IPS-18a (cell line): ENCODE measurements at regions not wholly inside any gene's neighbourhood (a gene's known extent, or its start where the extent isn't known, plus 50 kb on each side); places are given as distances from the start of the nearest gene placed in this dataset.

Source experiments
- H3K27ac ChIP-seq: one replicate; pipeline ENCODE4 v1.5.1; 2013; ENCODE audit warnings: low read length
- H3K27me3 ChIP-seq: one replicate; pipeline ENCODE4 v1.6.1; 2013; ENCODE audit warnings: mild to moderate bottlenecking, low read length; ENCODE audit not compliant: control insufficient read depth, insufficient read depth
- H3K36me3 ChIP-seq: one replicate; pipeline ENCODE4 v1.6.1; 2013; ENCODE audit warnings: low read depth, low read length; ENCODE audit not compliant: control insufficient read depth
- H3K4me1 ChIP-seq: one replicate; pipeline ENCODE4 v1.6.1; 2013; ENCODE audit warnings: low read depth, low read length; ENCODE audit not compliant: control insufficient read depth
- H3K4me3 ChIP-seq: one replicate; pipeline ENCODE4 v1.5.1; 2013; ENCODE audit warnings: low read length
- H3K9ac ChIP-seq: one replicate; pipeline ENCODE4 v1.6.1; 2013; ENCODE audit warnings: mild to moderate bottlenecking, low read length, moderate library complexity
- H3K9me3 ChIP-seq: one replicate; pipeline ENCODE4 v1.6.1; 2013; ENCODE audit warnings: low read depth, low read length; ENCODE audit not compliant: control insufficient read depth

GRCh38 chr11:134687548-134687947 is 275.5 kb upstream of the B3GAT1 start:
- H3K9ac ChIP-seq = no peak overlapping the region
- H3K27ac ChIP-seq = no peak overlapping the region
- no peaks in the 10 kb centered on the region for H3K36me3 ChIP-seq
- H3K4me1 ChIP-seq = peaks cover 8% of the 10 kb centered on the region
- no peaks in the 10 kb centered on the region for H3K9me3 ChIP-seq
- H3K4me3 ChIP-seq = no peak overlapping the region
- H3K27me3 ChIP-seq = no peaks in the 10 kb centered on the region

GRCh38 chr11:134686460-134687061 is 274.5 kb upstream of the B3GAT1 start:
- Histone ChIP-seq H3K27ac (no peak overlapping the region), H3K4me3 (no peak overlapping the region), H3K9ac (no peak overlapping the region), H3K4me1 (peaks cover 8% of the 10 kb centered on the region), H3K27me3 (no peaks in the 10 kb centered on the region), H3K36me3 (no peaks in the 10 kb centered on the region), H3K9me3 (no peaks in the 10 kb centered on the region)

GRCh38 chr11:134685793-134686380 is 273.8 kb upstream of the B3GAT1 start:
- no peaks in the 10 kb centered on the region for H3K27me3 ChIP-seq
- H3K9me3 ChIP-seq = no peaks in the 10 kb centered on the region
- H3K27ac ChIP-seq = no peak overlapping the region
- no peak overlapping the region for H3K4me3 ChIP-seq
- no peaks in the 10 kb centered on the region for H3K36me3 ChIP-seq
- peaks cover 8% of the 10 kb centered on the region for H3K4me1 ChIP-seq
- no peak overlapping the region for H3K9ac ChIP-seq

GRCh38 chr11:134684576-134684975 is 272.5 kb upstream of the B3GAT1 start:
- no peak overlapping the region for H3K9ac ChIP-seq
- H3K36me3 ChIP-seq = no peaks in the 10 kb centered on the region
- H3K4me3 ChIP-seq = no peak overlapping the region
- no peaks in the 10 kb centered on the region for H3K27me3 ChIP-seq
- H3K27ac ChIP-seq = no peak overlapping the region
- H3K9me3 ChIP-seq = no peaks in the 10 kb centered on the region
- peaks cover 8% of the 10 kb centered on the region for H3K4me1 ChIP-seq

GRCh38 chr11:134683860-134684259 is 271.8 kb upstream of the B3GAT1 start:
- Histone ChIP-seq H3K4me3 (no peak overlapping the region), H3K4me1 (peaks cover 8% of the 10 kb centered on the region), H3K9ac (no peak overlapping the region), H3K36me3 (no peaks in the 10 kb centered on the region), H3K27me3 (no peaks in the 10 kb centered on the region), H3K9me3 (no peaks in the 10 kb centered on the region), H3K27ac (no peak overlapping the region)

- H3K27ac ChIP-seq = no peak overlapping the region
- no peak overlapping the region for H3K4me3 ChIP-seq
- H3K4me1 ChIP-seq = peaks cover 8% of the 10 kb centered on the region
- no peaks in the 10 kb centered on the region for H3K36me3 ChIP-seq
- H3K27me3 ChIP-seq = no peaks in the 10 kb centered on the region
- no peaks in the 10 kb centered on the region for H3K9me3 ChIP-seq
- no peak overlapping the region for H3K9ac ChIP-seq
Observed at GRCh38 chr11:134682577-134682976, 270.5 kb upstream of the B3GAT1 start.

GRCh38 chr11:134679592-134679991 is 267.6 kb upstream of the B3GAT1 start:
- Histone ChIP-seq H3K9ac (no peak overlapping the region), H3K36me3 (no peaks in the 10 kb centered on the region), H3K4me1 (no peaks in the 10 kb centered on the region), H3K27me3 (no peaks in the 10 kb centered on the region), H3K27ac (no peak overlapping the region), H3K9me3 (no peaks in the 10 kb centered on the region), H3K4me3 (no peak overlapping the region)

- Histone ChIP-seq H3K27ac (no peak overlapping the region), H3K4me1 (no peaks in the 10 kb centered on the region), H3K36me3 (no peaks in the 10 kb centered on the region), H3K4me3 (no peak overlapping the region), H3K9me3 (no peaks in the 10 kb centered on the region), H3K9ac (no peak overlapping the region), H3K27me3 (no peaks in the 10 kb centered on the region)
Observed at GRCh38 chr11:134678744-134679143, 266.7 kb upstream of the B3GAT1 start.

- H3K27ac ChIP-seq = no peak overlapping the region
- no peak overlapping the region for H3K4me3 ChIP-seq
- no peaks in the 10 kb centered on the region for H3K27me3 ChIP-seq
- no peaks in the 10 kb centered on the region for H3K36me3 ChIP-seq
- H3K4me1 ChIP-seq = no peaks in the 10 kb centered on the region
- H3K9ac ChIP-seq = no peak overlapping the region
- H3K9me3 ChIP-seq = no peaks in the 10 kb centered on the region
Observed at GRCh38 chr11:134677891-134678551, 266.0 kb upstream of the B3GAT1 start.

- Histone ChIP-seq H3K9ac (no peak overlapping the region), H3K4me1 (no peaks in the 10 kb centered on the region), H3K4me3 (no peak overlapping the region), H3K36me3 (no peaks in the 10 kb centered on the region), H3K27ac (no peak overlapping the region), H3K9me3 (no peaks in the 10 kb centered on the region), H3K27me3 (no peaks in the 10 kb centered on the region)
Observed at GRCh38 chr11:134677397-134677822, 265.4 kb upstream of the B3GAT1 start.

- no peaks in the 10 kb centered on the region for H3K36me3 ChIP-seq
- H3K27me3 ChIP-seq = no peaks in the 10 kb centered on the region
- H3K4me1 ChIP-seq = no peaks in the 10 kb centered on the region
- H3K9me3 ChIP-seq = no peaks in the 10 kb centered on the region
- no peak overlapping the region for H3K9ac ChIP-seq
- no peak overlapping the region for H3K27ac ChIP-seq
- no peak overlapping the region for H3K4me3 ChIP-seq
Observed at GRCh38 chr11:134676516-134677287, 264.7 kb upstream of the B3GAT1 start.
